NCI-H446 (cell line): ENCODE measurements at regions not wholly inside any gene's neighbourhood (a gene's known extent, or its start where the extent isn't known, plus 50 kb on each side); places are given as distances from the start of the nearest gene placed in this dataset.
"Not testable (repeated sequence)": the region's sequence is repeated elsewhere in the genome, so short reads cannot be mapped to it uniquely, and the experiment has no call there.

Experiments used
- DNase-seq, 2 experiments: peaks; one replicate each; lab custom pipeline; 2025; lab: John Stamatoyannopoulos, UW

DNA sequence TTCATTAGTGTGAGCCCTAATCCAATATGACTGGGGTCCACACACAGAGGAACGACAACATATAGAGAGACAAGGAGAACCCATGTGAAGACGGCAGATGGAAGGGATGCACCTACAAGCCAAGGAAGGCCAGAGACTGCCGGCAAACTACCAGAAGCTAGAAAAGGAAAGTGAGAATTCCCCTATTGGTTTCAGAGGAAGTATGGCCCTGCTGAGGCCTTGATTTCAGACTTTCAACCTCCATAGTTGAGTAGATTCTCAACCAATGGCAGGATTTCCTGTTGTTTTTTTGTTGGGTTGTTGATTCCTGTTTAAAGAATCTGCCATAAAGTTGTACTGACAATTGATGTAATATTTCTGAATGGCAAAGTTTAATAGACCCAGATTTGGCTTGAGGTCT is 241.5 kb downstream of the SATB2 start:
- no peak for DNase-seq

DNA sequence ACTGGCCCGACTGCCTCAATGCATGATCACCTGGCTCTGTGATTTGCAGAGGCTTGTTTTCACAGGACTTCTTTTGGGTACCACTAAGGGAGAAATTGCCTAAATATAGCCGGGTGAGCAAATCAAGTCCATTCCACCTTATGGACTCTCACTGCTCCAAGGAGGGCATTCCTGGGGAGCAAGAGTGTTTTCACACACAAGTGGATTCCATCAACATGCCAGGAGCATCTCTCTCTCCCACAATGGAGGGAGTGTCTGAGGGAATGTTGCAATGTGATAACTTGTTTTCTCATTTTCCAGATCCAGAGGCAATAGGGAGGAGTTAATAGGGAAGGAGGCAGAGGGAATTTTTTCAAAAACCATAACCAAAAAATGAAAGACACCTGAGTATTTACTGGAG is 250.7 kb downstream of the SATB2 start:
- DNase-seq: no peak

DNA sequence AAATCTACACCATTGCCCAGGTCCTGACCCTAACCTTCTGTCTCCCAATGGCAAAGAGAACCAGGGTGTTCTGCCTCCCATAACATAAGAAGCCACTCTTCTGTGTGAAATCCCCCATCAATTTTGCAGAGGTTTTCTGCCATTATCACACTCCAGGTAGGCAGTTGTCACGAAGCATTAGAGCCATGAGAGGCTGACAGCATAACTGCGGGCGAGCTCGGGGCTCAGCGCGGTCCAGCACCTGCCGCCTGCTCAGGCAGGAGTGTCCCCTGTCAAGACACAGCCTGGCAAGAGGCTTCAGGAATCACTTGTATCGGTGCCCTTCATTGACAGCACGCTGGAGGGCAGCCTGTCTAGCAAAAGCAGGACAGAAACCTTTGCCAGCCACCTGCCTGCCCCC is 251.2 kb downstream of the SATB2 start:
- DNase-seq: no peak

- DNase-seq: no peak
These were observed 254.8 kb downstream of the SATB2 start for GRCh38 chr2:199202964-199203363.

GRCh38 chr2:199201539-199201938 is 256.2 kb downstream of the SATB2 start:
- DNase-seq: no peak

DNA sequence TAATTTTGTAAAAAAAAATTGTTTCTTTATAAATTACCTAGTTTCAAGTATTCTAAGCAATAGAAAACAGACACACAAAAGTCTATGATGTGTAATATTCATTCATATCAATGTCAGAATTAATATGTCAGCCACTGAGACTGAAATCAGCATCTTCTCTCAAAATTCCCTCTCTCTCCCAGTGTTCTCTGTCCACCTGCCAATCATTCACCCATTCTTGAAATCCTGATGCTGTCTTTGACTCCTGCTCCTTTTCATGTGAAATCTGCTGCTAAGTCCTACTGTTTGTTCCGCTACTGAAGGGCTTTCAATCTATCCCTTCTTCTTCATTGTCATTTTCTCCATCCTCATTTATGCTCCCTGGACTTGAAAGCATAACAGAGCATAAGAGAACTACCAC is 257.9 kb downstream of the SATB2 start:
- no peak for DNase-seq

GRCh38 chr2:199197448-199197847 is 260.3 kb downstream of the SATB2 start:
- DNase-seq: no peak

GRCh38 chr2:199196686-199197085 is 261.1 kb downstream of the SATB2 start:
- no peak for DNase-seq

GRCh38 chr2:199195927-199196502 is 261.7 kb downstream of the SATB2 start:
- DNase-seq: peak in 1 of 2 experiments; percentile 6

DNA sequence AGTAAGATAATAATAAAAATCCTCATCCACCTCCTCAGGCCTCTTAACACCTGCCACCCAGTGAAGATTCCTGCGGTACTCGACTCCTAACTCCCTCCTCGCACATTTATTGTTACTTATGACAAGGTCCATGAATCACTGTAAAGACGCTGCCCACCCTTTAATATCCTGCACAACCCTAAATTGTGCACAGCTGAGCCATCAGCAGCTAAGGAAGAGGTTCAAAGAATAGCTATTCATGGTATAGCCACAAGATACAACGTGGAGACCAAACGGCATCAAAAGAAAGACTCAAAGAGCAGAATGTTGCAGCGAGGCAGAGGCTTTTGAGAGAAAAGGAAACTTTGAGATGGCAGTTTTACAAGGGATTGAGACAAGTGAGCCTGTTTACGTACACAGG is 266.3 kb downstream of the SATB2 start:
- no peak for DNase-seq

- DNase-seq: no peak
These were observed 268.5 kb downstream of the SATB2 start for GRCh38 chr2:199189229-199189628.

GRCh38 chr2:199186301-199186751 is 271.4 kb downstream of the SATB2 start:
- DNase-seq: no peak

DNA sequence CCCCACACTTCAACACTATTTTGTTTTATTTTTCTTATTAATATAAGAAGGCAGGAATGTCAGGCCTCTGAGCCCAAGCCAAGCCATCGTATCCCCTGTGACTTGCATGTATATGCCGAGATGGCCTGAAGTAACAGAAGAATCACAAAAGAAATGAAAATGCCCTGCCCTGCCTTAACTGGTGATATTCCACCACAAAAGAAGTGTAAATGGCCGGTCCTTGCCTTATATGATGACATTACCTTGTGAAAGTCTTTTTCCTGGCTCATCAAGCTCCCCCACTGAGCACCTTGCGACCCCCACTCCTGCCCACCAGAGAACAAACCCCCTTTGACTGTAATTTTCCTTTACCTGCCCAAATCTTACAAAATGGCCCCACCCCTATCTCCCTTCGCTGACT is 272.6 kb downstream of the SATB2 start:
- not testable (repeated sequence) for DNase-seq

GRCh38 chr2:199163613-199164458 is 293.9 kb downstream of the SATB2 start:
- DNase-seq: no peak

DNA sequence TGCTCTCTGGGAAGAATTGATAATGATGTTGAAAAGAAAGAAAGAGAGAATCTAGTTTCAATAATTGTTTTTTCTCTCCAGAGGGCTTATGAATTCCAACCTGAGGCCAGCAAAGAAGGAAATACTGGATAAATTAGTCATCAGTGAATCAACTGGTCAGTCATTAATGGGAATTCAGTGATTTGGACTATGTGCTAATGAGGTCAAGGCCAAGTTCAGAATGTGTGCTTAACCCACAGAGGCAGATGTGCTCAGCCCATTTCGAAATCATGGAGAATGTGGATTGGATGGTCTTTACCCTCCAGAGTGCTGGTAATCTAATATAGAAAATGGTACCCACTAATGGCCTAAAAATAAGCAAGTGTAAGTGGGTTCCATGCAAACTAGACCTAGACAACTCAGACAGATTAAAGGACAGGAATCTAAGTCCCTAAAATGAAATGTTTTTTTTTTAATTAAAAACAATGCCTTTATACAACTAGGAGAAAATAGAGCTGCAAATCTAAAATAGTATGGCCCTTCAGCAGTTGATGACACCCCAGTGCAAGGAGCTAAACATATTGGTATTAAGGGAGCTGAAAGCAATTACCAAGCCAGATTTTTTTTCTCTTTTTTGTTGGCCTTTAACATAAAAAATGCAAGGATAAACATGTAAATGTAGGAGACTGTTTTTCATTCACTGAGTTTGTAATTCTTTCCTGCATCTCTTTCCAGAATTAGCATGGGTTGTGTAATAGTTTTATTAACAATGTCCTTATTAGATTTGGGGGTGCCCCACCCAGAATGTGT is 296.9 kb downstream of the SATB2 start:
- DNase-seq: no peak

DNA sequence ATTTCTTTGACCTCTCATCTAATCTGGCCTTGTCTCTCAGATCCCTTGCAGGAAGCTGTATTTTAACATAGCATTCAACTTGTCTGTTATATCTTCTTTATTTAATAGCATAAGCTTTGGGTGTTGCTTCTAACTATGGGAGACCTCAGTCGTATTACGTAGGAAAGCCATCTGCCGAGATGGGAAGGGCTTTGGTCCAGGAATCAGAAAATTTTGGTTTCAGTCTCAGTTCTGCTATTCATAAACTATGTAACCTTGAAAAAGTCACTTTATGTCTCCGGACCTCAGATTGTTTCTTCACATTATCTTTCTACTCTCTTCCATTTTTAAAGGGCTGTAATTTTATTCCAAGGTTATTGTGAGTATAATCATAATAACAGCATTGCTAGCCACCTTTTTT is 297.7 kb downstream of the SATB2 start:
- DNase-seq: no peak

- no peak for DNase-seq
These were observed 309.5 kb downstream of the SATB2 start for GRCh38 chr2:199148076-199148845.

DNA sequence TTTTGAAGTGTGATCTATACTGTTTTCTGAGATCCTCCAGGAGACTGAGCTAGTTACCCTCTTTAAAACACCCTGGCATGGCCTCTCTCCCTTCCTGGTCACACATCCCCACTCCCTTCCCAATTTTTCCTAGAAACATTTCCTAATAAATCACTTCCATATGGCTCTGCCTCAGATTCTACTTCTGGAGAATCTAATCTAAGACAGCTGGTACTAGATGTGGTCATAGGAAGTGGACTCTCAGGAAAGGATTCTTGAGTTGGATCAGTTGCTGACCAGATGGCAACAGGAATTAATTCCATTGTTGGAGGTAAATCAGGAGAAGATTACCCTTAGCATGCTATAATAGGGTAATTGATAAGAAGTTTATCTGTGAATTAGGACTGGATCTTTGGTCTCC is 310.5 kb downstream of the SATB2 start:
- no peak for DNase-seq

- no peak for DNase-seq
These were observed 313.2 kb downstream of the SATB2 start for GRCh38 chr2:199144546-199144945.

DNA sequence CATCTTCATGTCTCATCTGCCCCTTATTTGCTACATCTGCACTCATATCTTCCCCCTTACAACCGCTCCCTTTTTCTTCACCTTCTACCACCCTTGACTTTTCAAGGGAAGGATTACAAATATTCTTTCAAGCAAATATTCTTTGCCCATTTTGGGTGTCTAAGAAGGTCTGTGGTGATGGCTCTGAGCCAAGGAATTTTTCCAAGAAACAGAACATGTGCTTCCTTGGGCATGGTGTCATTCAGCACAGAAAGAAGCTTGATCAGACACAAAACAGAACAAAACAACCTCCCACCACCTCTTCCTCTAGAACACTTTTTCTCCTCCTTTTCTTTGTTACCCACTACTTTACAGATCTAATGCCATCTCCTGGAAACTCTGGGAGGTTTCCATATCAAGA is 313.7 kb downstream of the SATB2 start:
- no peak for DNase-seq

GRCh38 chr2:199136681-199137080 is 321.1 kb downstream of the SATB2 start:
- DNase-seq: no peak

GRCh38 chr2:199136242-199136641 is 321.5 kb downstream of the SATB2 start:
- DNase-seq: no peak
